Trophoblast cell (in vitro differentiated cells and primary cell): ENCODE measurements at regions not wholly inside any gene's neighbourhood (a gene's known extent, or its start where the extent isn't known, plus 50 kb on each side); places are given as distances from the start of the nearest gene placed in this dataset.

Source experiments
- DNase-seq, 2 donors: peaks; one replicate each; pipeline ENCODE4 v3.0.0-alpha.2; 2016
- H2AFZ ChIP-seq: 2 replicates; pipeline ENCODE4 v1.6.1; 2013; ENCODE audit warnings: low read length, moderate library complexity, mild to moderate bottlenecking; ENCODE audit not compliant: insufficient read depth, poor library complexity
- H2AK5ac ChIP-seq: 2 replicates; pipeline ENCODE4 v1.6.1; 2013; ENCODE audit warnings: mild to moderate bottlenecking, low read length
- H2BK120ac ChIP-seq: 2 replicates; pipeline ENCODE4 v1.6.1; 2013; ENCODE audit warnings: low read length, mild to moderate bottlenecking, moderate library complexity; ENCODE audit not compliant: insufficient read depth, poor library complexity
- H2BK12ac ChIP-seq: 2 replicates; pipeline ENCODE4 v1.6.1; 2013; ENCODE audit warnings: mild to moderate bottlenecking, low read length, moderate library complexity
- H2BK5ac ChIP-seq: 2 replicates; pipeline ENCODE4 v1.6.1; 2013; ENCODE audit warnings: low read length, low read depth, moderate library complexity, mild to moderate bottlenecking; ENCODE audit not compliant: poor library complexity
- H3K14ac ChIP-seq: 2 replicates; pipeline ENCODE4 v1.6.1; 2013; ENCODE audit warnings: mild to moderate bottlenecking, low read length
- H3K18ac ChIP-seq: 2 replicates; pipeline ENCODE4 v1.6.1; 2013; ENCODE audit warnings: mild to moderate bottlenecking, low read length
- H3K23ac ChIP-seq: 2 replicates; pipeline ENCODE4 v1.6.1; 2013; ENCODE audit warnings: low read length
- H3K27ac ChIP-seq: 2 replicates; pipeline ENCODE4 v1.5.1; 2013; ENCODE audit warnings: low read depth, mild to moderate bottlenecking, inconsistent platforms, low read length, moderate library complexity
- H3K27me3 ChIP-seq: 2 replicates; pipeline ENCODE4 v1.6.1; 2013; ENCODE audit warnings: inconsistent platforms, mild to moderate bottlenecking, low read length, moderate library complexity; ENCODE audit not compliant: insufficient read depth
- H3K36me3 ChIP-seq, 2 experiments: 1 replicate in 1 of 2; 2 replicates in 1 of 2; pipeline ENCODE4 v1.6.1; 2013; ENCODE audit warnings: low read length in 2 of 2, mild to moderate bottlenecking in 2 of 2, moderate library complexity in 1 of 2; ENCODE audit not compliant: insufficient read depth in 2 of 2, control insufficient read depth in 1 of 2
- H3K4ac ChIP-seq: 2 replicates; pipeline ENCODE4 v1.6.1; 2013; ENCODE audit warnings: low read depth, mild to moderate bottlenecking, low read length, moderate library complexity
- H3K4me1 ChIP-seq, 2 experiments: 1 replicate in 1 of 2; 2 replicates in 1 of 2; pipeline ENCODE4 v1.6.1; 2013; ENCODE audit warnings: low read length in 2 of 2, mild to moderate bottlenecking in 2 of 2, moderate library complexity in 1 of 2; ENCODE audit not compliant: insufficient read depth in 2 of 2, control insufficient read depth in 1 of 2
- H3K4me2 ChIP-seq: 2 replicates; pipeline ENCODE4 v1.6.1; 2013; ENCODE audit warnings: inconsistent platforms, mild to moderate bottlenecking, low read length, moderate library complexity
- H3K4me3 ChIP-seq: 2 replicates; pipeline ENCODE4 v1.5.1; 2013; ENCODE audit warnings: mild to moderate bottlenecking, low read depth, low read length, inconsistent platforms
- H3K79me1 ChIP-seq: one replicate; pipeline ENCODE4 v1.6.1; 2013; ENCODE audit warnings: low read length
- H3K79me2 ChIP-seq: 2 replicates; pipeline ENCODE4 v1.6.1; 2013; ENCODE audit warnings: low read length, mild to moderate bottlenecking; ENCODE audit not compliant: control insufficient read depth, insufficient read depth, poor library complexity
- H3K9ac ChIP-seq: 2 replicates; pipeline ENCODE4 v1.6.1; 2013; ENCODE audit warnings: mild to moderate bottlenecking, low read length
- H3K9me3 ChIP-seq: 2 replicates; pipeline ENCODE4 v1.6.1; 2013; ENCODE audit warnings: low read depth, mild to moderate bottlenecking, control low read depth, inconsistent platforms, low read length; ENCODE audit not compliant: insufficient read depth
- H4K12ac ChIP-seq: 2 replicates; pipeline ENCODE4 v1.6.1; 2013; ENCODE audit warnings: low read depth, mild to moderate bottlenecking, low read length, moderate library complexity
- H4K8ac ChIP-seq: 2 replicates; pipeline ENCODE4 v1.6.1; 2013; ENCODE audit warnings: low read depth, mild to moderate bottlenecking, low read length, moderate library complexity
- H4K91ac ChIP-seq: one replicate; pipeline ENCODE4 v1.6.1; 2013; ENCODE audit warnings: low read depth, mild to moderate bottlenecking, low read length, moderate library complexity
- WGBS: extraction: QIAGEN DNeasy Blood & Tissue Kit; methylation state at CpG from one replicate; pipeline ENCODE4 v1.1.7; 2013; ENCODE audit warnings: missing lambda C conversion rate; ENCODE audit not compliant: insufficient read length, insufficient coverage; ENCODE audit errors: extremely low coverage; 5-methylcytosine and 5-hydroxymethylcytosine counted together

- Histone ChIP-seq H2AK5ac (no peak overlapping the region), H3K27ac (peak overlapping the region; percentile 99), H4K8ac (peak overlapping the region; percentile 56), H2BK12ac (peak overlapping the region; percentile 61), H3K79me2 (peaks cover 21% of the 10 kb centered on the region), H3K79me1 (peaks cover 80% of the 10 kb centered on the region), H3K9me3 (no peaks in the 10 kb centered on the region), H3K27me3 (no peaks in the 10 kb centered on the region), H3K4ac (peak overlapping the region; percentile 25), H2BK5ac (peak overlapping the region; percentile 92), H4K91ac (peak overlapping the region; percentile 55), H3K4me1 (peaks cover 34 to 47% of the 10 kb centered on the region in 2 experiments), H3K18ac (no peak overlapping the region), H3K14ac (peak overlapping the region; percentile 43), H3K23ac (no peak overlapping the region), H3K9ac (no peak overlapping the region), H3K4me3 (no peak overlapping the region), H3K4me2 (no peak overlapping the region), H2BK120ac (peak overlapping the region; percentile 81), H3K36me3 (peaks cover 14 to 25% of the 10 kb centered on the region in 2 experiments), H2AFZ (no peak overlapping the region), H4K12ac (no peak overlapping the region)
- DNase-seq, result no peak
- no CpG with 5 or more reads among the region's 5 CpGs for WGBS
Observed at GRCh38 chr15:62791694-62792093, 250.9 kb upstream of the TPM1 start.

GRCh38 chr15:62792986-62793751 lies 249.4 kb upstream of the TPM1 start:
- Histone ChIP-seq H2BK12ac (peak overlapping the region; percentile 100), H3K4me2 (no peak overlapping the region), H3K36me3 (peaks cover 28 to 34% of the 10 kb centered on the region in 2 experiments), H3K18ac (peak overlapping the region; percentile 100), H4K8ac (peak overlapping the region; percentile 99), H3K79me2 (peaks cover 30% of the 10 kb centered on the region), H2BK5ac (peak overlapping the region; percentile 100), H3K4ac (peak overlapping the region; percentile 99), H3K14ac (peak overlapping the region; percentile 100), H3K9me3 (no peaks in the 10 kb centered on the region), H3K27me3 (no peaks in the 10 kb centered on the region), H3K9ac (peak overlapping the region; percentile 18), H3K27ac (peak overlapping the region; percentile 99), H4K12ac (peak overlapping the region; percentile 84), H4K91ac (peak overlapping the region; percentile 100), H3K4me3 (no peak overlapping the region), H2AFZ (peak overlapping the region; percentile 37), H3K79me1 (peaks cover 85% of the 10 kb centered on the region), H3K4me1 (peaks cover 45 to 59% of the 10 kb centered on the region in 2 experiments), H3K23ac (no peak overlapping the region), H2AK5ac (peak overlapping the region; percentile 100), H2BK120ac (peak overlapping the region; percentile 100)
- no peak for DNase-seq
- no CpG with 5 or more reads among the region's 6 CpGs for WGBS

DNA sequence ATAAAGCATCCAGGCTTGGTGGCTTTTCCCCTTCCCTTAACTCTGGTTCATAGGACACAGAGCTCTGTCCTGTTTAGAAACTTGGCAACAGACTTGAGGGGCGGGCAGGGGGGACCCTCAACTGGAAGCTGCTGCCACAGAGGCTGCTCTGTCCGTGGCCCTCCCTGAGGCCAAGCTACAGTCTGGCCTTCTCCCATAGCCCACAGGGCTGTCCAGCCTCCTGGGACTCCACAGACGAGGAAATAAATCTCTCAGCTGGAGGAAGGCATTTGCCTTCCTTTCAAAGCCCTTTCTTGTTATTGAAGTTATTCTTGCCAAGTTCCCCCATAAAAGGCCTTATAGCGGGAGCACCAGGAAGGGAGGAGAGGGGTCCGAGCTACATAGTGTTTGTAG lies 248.8 kb upstream of the TPM1 start:
- Histone ChIP-seq H4K12ac (peak overlapping the region; percentile 1), H3K36me3 (peaks cover 27 to 33% of the 10 kb centered on the region in 2 experiments), H4K8ac (peak overlapping the region; percentile 93), H2BK5ac (peak overlapping the region; percentile 97), H2AFZ (peak overlapping the region; percentile 38), H3K27ac (peak overlapping the region; percentile 99), H3K18ac (peak overlapping the region; percentile 99), H3K4me3 (no peak overlapping the region), H3K79me2 (peaks cover 30% of the 10 kb centered on the region), H3K27me3 (no peaks in the 10 kb centered on the region), H3K79me1 (peaks cover 80% of the 10 kb centered on the region), H3K4me1 (peaks cover 47 to 61% of the 10 kb centered on the region in 2 experiments), H3K9ac (no peak overlapping the region), H3K14ac (peak overlapping the region; percentile 96), H3K4ac (peak overlapping the region; percentile 87), H2BK120ac (peak overlapping the region; percentile 97), H3K9me3 (no peaks in the 10 kb centered on the region), H2BK12ac (peak overlapping the region; percentile 97), H2AK5ac (peak overlapping the region; percentile 99), H3K23ac (no peak overlapping the region), H3K4me2 (no peak overlapping the region), H4K91ac (peak overlapping the region; percentile 100)
- DNase-seq, result no peak
- WGBS, result no CpG with 5 or more reads among the region's 5 CpGs

DNA sequence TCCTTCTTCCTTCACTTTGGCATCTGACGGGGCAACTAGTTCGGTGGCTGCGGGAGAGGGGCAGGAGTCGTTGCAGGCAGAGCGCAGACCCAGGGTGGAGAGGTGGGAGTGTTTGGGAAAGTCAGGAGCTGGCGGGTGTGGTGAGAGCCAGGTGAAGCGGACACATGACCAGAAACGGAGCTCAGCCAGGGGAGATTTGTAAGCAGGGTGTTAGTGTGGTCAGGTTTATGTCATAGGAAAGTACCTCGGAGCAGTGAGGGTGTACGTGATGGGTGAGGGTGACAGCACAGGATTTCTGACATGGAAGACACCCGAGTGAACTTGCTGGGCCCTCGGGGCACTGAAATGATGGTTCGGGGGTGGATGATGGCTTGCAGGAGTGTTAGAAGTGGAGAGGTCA lies 247.4 kb upstream of the TPM1 start:
- peak overlapping the region; percentile 96 for H3K14ac ChIP-seq
- no peak overlapping the region for H3K23ac ChIP-seq
- H3K36me3 ChIP-seq, result peaks cover 32 to 34% of the 10 kb centered on the region in 2 experiments
- no peak overlapping the region for H3K4me3 ChIP-seq
- peak overlapping the region; percentile 99 for H3K27ac ChIP-seq
- H2BK5ac ChIP-seq, result peak overlapping the region; percentile 97
- H3K4ac ChIP-seq, result peak overlapping the region; percentile 87
- H2AK5ac ChIP-seq, result peak overlapping the region; percentile 99
- H3K9me3 ChIP-seq, result no peaks in the 10 kb centered on the region
- DNase-seq, result peak; percentile 25 to 31
- H4K8ac ChIP-seq, result peak overlapping the region; percentile 93
- peaks cover 32% of the 10 kb centered on the region for H3K79me2 ChIP-seq
- H4K91ac ChIP-seq, result peak overlapping the region; percentile 100
- peaks cover 80% of the 10 kb centered on the region for H3K79me1 ChIP-seq
- H3K27me3 ChIP-seq, result no peaks in the 10 kb centered on the region
- peak overlapping the region; percentile 59 for H2AFZ ChIP-seq
- peak overlapping the region; percentile 97 for H2BK12ac ChIP-seq
- H3K9ac ChIP-seq, result peak overlapping the region; percentile 10
- H3K4me2 ChIP-seq, result no peak overlapping the region
- H3K4me1 ChIP-seq, result peaks cover 41 to 55% of the 10 kb centered on the region in 2 experiments
- H3K18ac ChIP-seq, result peak overlapping the region; percentile 99
- no CpG with 5 or more reads among the region's 13 CpGs for WGBS
- no peak overlapping the region for H4K12ac ChIP-seq
- peak overlapping the region; percentile 97 for H2BK120ac ChIP-seq
